Smooth muscle cell (in vitro differentiated cells): ENCODE measurements at regions not wholly inside any gene's neighbourhood (a gene's known extent, or its start where the extent isn't known, plus 50 kb on each side); places are given as distances from the start of the nearest gene placed in this dataset.
A peak's percentile ranks its signal among the peaks of the same experiment; 100 is the strongest.

Experiments used
- DNase-seq: peaks from one replicate; lab custom pipeline; 2025; ENCODE audit not compliant: unreplicated experiment; lab: John Stamatoyannopoulos, UW
- H2AFZ ChIP-seq: fragments of 200-600 bp; sonication (generic); 2 replicates; pipeline ENCODE4 v1.6.0; 2016; ENCODE audit warnings: antibody characterized with exemption, low read depth, mild to moderate bottlenecking
- H3F3A ChIP-seq: fragments of 200-600 bp; sonication (generic); 2 replicates; pipeline ENCODE4 v1.6.0; 2017; ENCODE audit warnings: antibody characterized with exemption, low read depth
- H3K27ac ChIP-seq: fragments of 200-600 bp; sonication (generic); 2 replicates; pipeline ENCODE4 v1.5.1; 2016; ENCODE audit warnings: low read depth, mild to moderate bottlenecking
- H3K27me3 ChIP-seq: fragments of 200-600 bp; sonication (generic); 2 replicates; pipeline ENCODE4 v1.6.1; 2016; ENCODE audit warnings: low read depth, mild to moderate bottlenecking
- H3K36me3 ChIP-seq: fragments of 200-600 bp; sonication (generic); 2 replicates; pipeline ENCODE4 v1.5.1; 2016; ENCODE audit warnings: low read depth
- H3K4me1 ChIP-seq: fragments of 200-600 bp; sonication (generic); 2 replicates; pipeline ENCODE4 v1.5.1; 2016; ENCODE audit warnings: low read depth
- H3K4me2 ChIP-seq: fragments of 200-600 bp; sonication (generic); 2 replicates; pipeline ENCODE4 v1.6.0; 2016; ENCODE audit warnings: mild to moderate bottlenecking
- H3K4me3 ChIP-seq: fragments of 200-600 bp; sonication (generic); 2 replicates; pipeline ENCODE4 v1.5.1; 2016; ENCODE audit warnings: mild to moderate bottlenecking
- H3K79me2 ChIP-seq: fragments of 200-600 bp; sonication (generic); 2 replicates; pipeline ENCODE4 v1.6.0; 2016; ENCODE audit warnings: low read depth, mild to moderate bottlenecking
- H3K9ac ChIP-seq: fragments of 200-600 bp; sonication (generic); 2 replicates; pipeline ENCODE4 v1.6.0; 2016; ENCODE audit warnings: low read depth
- H3K9me3 ChIP-seq: fragments of 200-600 bp; sonication (generic); replicated peaks from 2 replicates; pipeline ENCODE4 v1.5.1; 2016; ENCODE audit warnings: low read depth
- H4K20me1 ChIP-seq: fragments of 200-600 bp; sonication (generic); 2 replicates; pipeline ENCODE4 v1.6.0; 2016; ENCODE audit warnings: low read depth
- WGBS: methylation state at CpG from one replicate; pipeline ENCODE4 v1.1.7; 2016; ENCODE audit warnings: low lambda C conversion rate; 5-methylcytosine and 5-hydroxymethylcytosine counted together
- TF ChIP-seq, protein P1 (sequence below): fragments of 200-600 bp; sonication (generic); IDR thresholded peaks from 2 replicates; pipeline ENCODE4 v1.5.1; 2017; ENCODE audit warnings: borderline replicate concordance, mild to moderate bottlenecking, antibody characterized with exemption; ENCODE audit not compliant: insufficient read depth, poor library complexity, severe bottlenecking

GRCh38 chr4:89665662-89666061 is 171.3 kb downstream of the SNCA start:
- H3K27me3 ChIP-seq = no peaks in the 10 kb centered on the region
- no peaks in the 10 kb centered on the region for H4K20me1 ChIP-seq
- no peak overlapping the region for H2AFZ ChIP-seq
- no peak overlapping the region for H3K4me3 ChIP-seq
- H3K4me1 ChIP-seq = peaks cover 6% of the 10 kb centered on the region
- 55% methylated on average over 3 of the region's 3 CpGs for WGBS
- no peaks in the 10 kb centered on the region for H3K79me2 ChIP-seq
- no peak overlapping the region for H3K9ac ChIP-seq
- no peaks in the 10 kb centered on the region for H3F3A ChIP-seq
- H3K36me3 ChIP-seq = no peaks in the 10 kb centered on the region
- TF ChIP-seq, protein P1, sequence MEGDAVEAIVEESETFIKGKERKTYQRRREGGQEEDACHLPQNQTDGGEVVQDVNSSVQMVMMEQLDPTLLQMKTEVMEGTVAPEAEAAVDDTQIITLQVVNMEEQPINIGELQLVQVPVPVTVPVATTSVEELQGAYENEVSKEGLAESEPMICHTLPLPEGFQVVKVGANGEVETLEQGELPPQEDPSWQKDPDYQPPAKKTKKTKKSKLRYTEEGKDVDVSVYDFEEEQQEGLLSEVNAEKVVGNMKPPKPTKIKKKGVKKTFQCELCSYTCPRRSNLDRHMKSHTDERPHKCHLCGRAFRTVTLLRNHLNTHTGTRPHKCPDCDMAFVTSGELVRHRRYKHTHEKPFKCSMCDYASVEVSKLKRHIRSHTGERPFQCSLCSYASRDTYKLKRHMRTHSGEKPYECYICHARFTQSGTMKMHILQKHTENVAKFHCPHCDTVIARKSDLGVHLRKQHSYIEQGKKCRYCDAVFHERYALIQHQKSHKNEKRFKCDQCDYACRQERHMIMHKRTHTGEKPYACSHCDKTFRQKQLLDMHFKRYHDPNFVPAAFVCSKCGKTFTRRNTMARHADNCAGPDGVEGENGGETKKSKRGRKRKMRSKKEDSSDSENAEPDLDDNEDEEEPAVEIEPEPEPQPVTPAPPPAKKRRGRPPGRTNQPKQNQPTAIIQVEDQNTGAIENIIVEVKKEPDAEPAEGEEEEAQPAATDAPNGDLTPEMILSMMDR = no peak
- H3K4me2 ChIP-seq = no peak overlapping the region
- DNase-seq = no peak
- peak overlapping the region; percentile 60 for H3K27ac ChIP-seq
- H3K9me3 ChIP-seq = no peaks in the 10 kb centered on the region

DNA sequence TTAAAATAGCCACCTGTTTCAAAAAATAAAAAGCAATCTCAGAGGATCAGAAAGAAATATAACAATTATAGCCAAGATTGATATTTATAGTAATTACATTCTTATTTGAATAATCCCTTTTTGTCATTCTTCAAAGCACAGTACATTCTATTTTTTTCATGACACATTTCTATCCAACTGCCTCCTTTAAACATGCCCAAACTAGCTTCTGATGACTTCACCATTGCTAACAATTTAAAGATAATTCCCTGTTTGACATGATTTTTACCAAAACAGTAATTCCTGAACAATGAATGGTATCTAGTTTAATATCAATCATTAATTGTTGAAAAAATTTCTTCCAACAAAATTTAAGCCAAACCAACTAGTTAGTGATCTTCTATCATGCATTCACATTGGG is 172.4 kb downstream of the SNCA start:
- Histone ChIP-seq H3K9me3 (no peaks in the 10 kb centered on the region), H3K4me2 (no peak overlapping the region), H3K4me1 (peaks cover 6% of the 10 kb centered on the region)

GRCh38 chr4:89661173-89661899 is 175.6 kb downstream of the SNCA start:
- TF ChIP-seq, protein P1 = no peak
- Histone ChIP-seq H3K9ac (no peak overlapping the region), H3K9me3 (no peaks in the 10 kb centered on the region), H3F3A (no peaks in the 10 kb centered on the region), H2AFZ (no peak overlapping the region), H3K4me2 (peak overlapping the region; percentile 51), H3K79me2 (no peaks in the 10 kb centered on the region), H4K20me1 (no peaks in the 10 kb centered on the region), H3K36me3 (no peaks in the 10 kb centered on the region), H3K4me3 (no peak overlapping the region), H3K4me1 (peaks cover 6% of the 10 kb centered on the region), H3K27ac (peak overlapping the region; percentile 53), H3K27me3 (no peaks in the 10 kb centered on the region)
- no peak for DNase-seq
- 32% methylated on average over 3 of the region's 3 CpGs for whole genome bisulfite sequencing

More for the DNA sequence above, 172.4 kb downstream of the SNCA start:
- H2AFZ ChIP-seq = no peak overlapping the region
- TF ChIP-seq, protein P1 = no peak
- no peaks in the 10 kb centered on the region for H3K79me2 ChIP-seq
- H3K9ac ChIP-seq = no peak overlapping the region
- no peaks in the 10 kb centered on the region for H3K36me3 ChIP-seq
- no peaks in the 10 kb centered on the region for H3K27me3 ChIP-seq
- no peaks in the 10 kb centered on the region for H3F3A ChIP-seq
- H4K20me1 ChIP-seq = no peaks in the 10 kb centered on the region
- no peak overlapping the region for H3K4me3 ChIP-seq
- H3K27ac ChIP-seq = peak overlapping the region; percentile 60
- no peak for DNase-seq
